ENCODE measurements at regions not wholly inside any gene's neighbourhood (a gene's known extent, or its start where the extent isn't known, plus 50 kb on each side); places are given as distances from the start of the nearest gene placed in this dataset.

DNA sequence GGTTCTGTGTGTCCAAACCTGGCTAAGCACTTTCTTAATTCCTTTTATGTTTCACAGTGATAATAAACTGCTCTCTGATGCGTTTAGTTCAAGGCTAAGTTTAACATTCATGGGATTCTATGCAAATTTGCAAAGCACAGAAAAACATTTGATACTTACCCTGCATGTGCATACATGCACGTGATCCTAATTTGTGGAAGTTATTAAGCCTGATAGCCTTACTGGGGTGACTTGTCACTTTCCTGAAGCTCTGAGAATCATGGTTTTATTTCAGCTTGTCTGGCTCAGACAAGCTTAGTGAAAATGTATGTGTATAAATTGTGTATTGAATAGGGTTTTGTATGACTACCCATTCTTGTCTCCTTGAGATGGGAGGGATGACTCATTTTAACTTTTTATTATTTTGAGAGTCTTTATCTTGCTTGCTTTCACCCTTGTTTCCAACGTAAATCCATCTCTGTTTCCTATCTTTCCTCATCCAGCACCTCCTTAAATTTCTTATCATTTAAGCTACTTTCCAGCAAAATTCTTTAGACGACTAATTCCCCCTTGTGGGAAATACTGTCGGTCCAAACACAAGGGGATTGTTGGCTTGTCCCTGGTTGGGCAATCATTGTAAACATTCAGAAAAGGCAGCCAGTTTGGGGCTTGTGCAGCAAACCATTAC, 167.1 kb downstream of the C11orf91 start:
- no peaks in the 10 kb centered on the region for H3K36me3 Mint-ChIP-seq (ENCODE audit: low read depth)
- H3K27ac Mint-ChIP-seq = no peak overlapping the region
- DNase-seq (no peak), ATAC-seq (ENCODE audit: low read depth) (no peak)
- ChIA-PET POLR2A (no interaction called here), CTCF (interaction anchor here (1.1 kb wide), 1 partner anchor 12 kb away, joined by 4 read pairs; no protein-coding TSS in a partner anchor)
- peaks cover 3% of the 10 kb centered on the region for H3K9me3 Mint-ChIP-seq
- no peak for TF ChIP-seq CTCF (IDR thresholded peaks at IDR 0.05)
- H3K4me1 Mint-ChIP-seq = no peaks in the 10 kb centered on the region
- intact Hi-C loops (cut with micrococcal nuclease) = no loop called here
- no peak overlapping the region for H3K4me3 Mint-ChIP-seq
- peaks cover 15% of the 10 kb centered on the region for H3K27me3 Mint-ChIP-seq

- Mint-ChIP-seq H3K27ac (no peak overlapping the region), H3K4me3 (no peak overlapping the region), H3K27me3 (peaks cover 20% of the 10 kb centered on the region), H3K9me3 (peaks cover 6% of the 10 kb centered on the region), H3K36me3 (ENCODE audit: low read depth) (no peaks in the 10 kb centered on the region), H3K4me1 (no peaks in the 10 kb centered on the region)
- intact Hi-C loops (cut with micrococcal nuclease) = no loop called here
- POLR2A ChIA-PET = no interaction called here
- CTCF ChIA-PET = interaction anchor here (0.5 to 1.7 kb wide), 4 partner anchors 11 to 210 kb away, joined by 3 to 5 read pairs (median 4); no protein-coding TSS in a partner anchor
- DNase-seq (no peak), ATAC-seq (ENCODE audit: low read depth) (no peak)
- TF ChIP-seq CTCF (IDR thresholded peaks at IDR 0.05) = no peak
These were observed 167.8 kb downstream of the C11orf91 start for GRCh38 chr11:33532720-33533385.

DNA sequence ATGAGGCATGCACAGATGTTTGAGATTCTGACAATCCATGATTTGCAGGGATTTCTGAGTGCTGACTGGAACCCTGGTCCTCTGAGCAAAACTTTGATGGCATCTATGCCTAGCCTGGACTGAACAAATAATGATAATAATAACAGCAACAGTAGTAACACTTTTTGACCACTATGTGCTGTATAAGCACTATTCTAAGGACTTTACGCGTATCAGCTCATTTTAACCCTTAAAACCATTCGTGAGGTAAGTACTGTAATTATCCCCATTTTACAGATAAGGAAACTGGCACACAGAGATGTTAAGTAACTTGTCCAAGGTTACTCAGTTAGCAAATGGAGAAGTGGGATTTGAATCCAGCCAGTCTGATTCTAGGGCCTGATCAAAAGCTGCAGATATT, 168.4 kb downstream of the C11orf91 start:
- H3K27me3 Mint-ChIP-seq = peaks cover 23% of the 10 kb centered on the region

GRCh38 chr11:33531743-33532181, 168.9 kb downstream of the C11orf91 start:
- DNase-seq (no peak), ATAC-seq (ENCODE audit: low read depth) (no peak)
- no peak for TF ChIP-seq CTCF (IDR thresholded peaks at IDR 0.05)
- Mint-ChIP-seq H3K9me3 (peaks cover 15% of the 10 kb centered on the region), H3K27me3 (peaks cover 24% of the 10 kb centered on the region), H3K4me3 (no peak overlapping the region), H3K27ac (no peak overlapping the region), H3K36me3 (ENCODE audit: low read depth) (peaks cover 1% of the 10 kb centered on the region), H3K4me1 (no peaks in the 10 kb centered on the region)
- ChIA-PET CTCF (interaction anchor here (0.9 to 1.7 kb wide), 3 partner anchors 12 to 211 kb away, joined by 3 to 5 read pairs (median 3); no protein-coding TSS in a partner anchor), POLR2A (no interaction called here)
- intact Hi-C loops (cut with micrococcal nuclease) = no loop called here

More for the DNA sequence above, 168.4 kb downstream of the C11orf91 start:
- Mint-ChIP-seq H3K9me3 (peaks cover 10% of the 10 kb centered on the region), H3K4me1 (no peaks in the 10 kb centered on the region), H3K27ac (no peak overlapping the region), H3K36me3 (ENCODE audit: low read depth) (no peaks in the 10 kb centered on the region), H3K4me3 (no peak overlapping the region)
- ChIA-PET CTCF (interaction anchor here (0.5 to 1.7 kb wide), 3 partner anchors 12 to 210 kb away, joined by 3 to 5 read pairs (median 3); no protein-coding TSS in a partner anchor), POLR2A (no interaction called here)
- no peak for ATAC-seq (ENCODE audit: low read depth)
- no peak for TF ChIP-seq CTCF (IDR thresholded peaks at IDR 0.05)
- intact Hi-C loops (cut with micrococcal nuclease) = no loop called here
- DNase-seq = no peak

- Mint-ChIP-seq H3K4me3 (no peak overlapping the region), H3K9me3 (peaks cover 19% of the 10 kb centered on the region), H3K36me3 (ENCODE audit: low read depth) (peaks cover 1% of the 10 kb centered on the region), H3K4me1 (no peaks in the 10 kb centered on the region), H3K27me3 (peaks cover 25% of the 10 kb centered on the region), H3K27ac (no peak overlapping the region)
- DNase-seq = no peak
- intact Hi-C loops (cut with micrococcal nuclease) = no loop called here
- ChIA-PET POLR2A (no interaction called here), CTCF (interaction anchor here (0.9 kb wide), 1 partner anchor 39 kb away, joined by 3 read pairs; no protein-coding TSS in a partner anchor)
- ATAC-seq (ENCODE audit: low read depth) = no peak
- no peak for TF ChIP-seq CTCF (IDR thresholded peaks at IDR 0.05)
These were observed 169.8 kb downstream of the C11orf91 start for GRCh38 chr11:33530815-33531214.

Measured in activated B cell treated with CpG ODN at 0.5 μM for 24 hours (primary cell).